Left lung (tissue), 4 donors: ENCODE measurements at regions not wholly inside any gene's neighbourhood (a gene's known extent, or its start where the extent isn't known, plus 50 kb on each side); places are given as distances from the start of the nearest gene placed in this dataset.

Source experiments
- ATAC-seq: fragments of 200-7000 bp; cut with Tn5 transposase; one replicate; pipeline ENCODE4 v1.9.1; 2020; ENCODE audit warnings: moderate library complexity
- DNase-seq, 4 donors: peaks; one replicate each; pipeline ENCODE4 v3.0.0-alpha.2; 2013 to 2020
- H3K27ac ChIP-seq, 2 donors: fragments of 200-600 bp; sonication (generic) in 1 of 2; one replicate each; pipeline versions ENCODE4 v1.5.0 to v1.8.0; 2020 to 2021
- H3K27me3 ChIP-seq, 2 donors: fragments of 200-600 bp; sonication (generic) in 1 of 2; one replicate each; pipeline versions ENCODE4 v1.5.0 to v1.8.0; 2020 to 2021
- H3K36me3 ChIP-seq, 2 donors: fragments of 200-600 bp; sonication (generic) in 1 of 2; one replicate each; pipeline versions ENCODE4 v1.5.0 to v1.8.0; 2020 to 2021
- H3K4me1 ChIP-seq, 2 donors: fragments of 200-600 bp; one replicate each; pipeline ENCODE4 v1.8.0; 2021
- H3K4me3 ChIP-seq, 2 donors: fragments of 200-600 bp; sonication (generic) in 1 of 2; one replicate each; pipeline versions ENCODE4 v1.5.0 to v1.8.0; 2020 to 2021; ENCODE audit warnings: mild to moderate bottlenecking in 1 of 2
- H3K9me3 ChIP-seq, 2 donors: fragments of 200-600 bp; sonication (generic) in 1 of 2; one replicate each; pipeline versions ENCODE4 v1.5.0 to v1.8.0; 2020 to 2021
- intact Hi-C, 2 donors: fragments of 100-400 bp; cut with DNase I; formaldehyde crosslinking; loops; one replicate each; pipeline versions ENCODE4 v1.11.2 to v1.14.2; 2022
- TF ChIP-seq, protein P1 (sequence below), 2 donors: fragments of 200-600 bp; sonication (generic) in 1 of 2; IDR thresholded peaks; one replicate each; pipeline versions ENCODE4 v1.5.0 to v1.8.0; 2021; ENCODE audit warnings: antibody characterized with exemption in 2 of 2
- donor health status: DM: no; HTN: yes; CAD: no.
- donor health status: DM: no; HTN: no; CAD: no.

DNA sequence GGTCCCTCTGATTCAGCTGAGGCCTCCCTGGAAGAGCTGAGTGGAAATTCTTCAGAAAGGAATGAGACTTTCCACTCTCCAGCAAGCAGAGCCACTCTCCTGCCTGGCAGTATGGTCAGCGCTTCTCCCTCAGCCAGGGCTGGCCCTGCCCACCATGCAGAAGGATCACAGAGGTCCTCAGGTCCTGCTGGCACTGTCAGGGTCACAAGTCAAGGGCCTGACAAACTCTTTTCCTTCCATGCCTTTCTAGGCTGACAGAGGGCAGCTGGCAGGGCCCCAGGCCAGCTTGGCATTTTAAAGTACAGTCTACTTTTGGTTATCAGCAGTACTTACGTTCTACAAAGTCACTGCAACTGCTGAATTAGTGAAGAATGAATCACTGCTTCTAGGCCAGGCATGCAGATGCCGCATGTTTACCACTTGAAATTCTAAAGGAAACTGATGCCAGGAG, 119.3 kb upstream of the FRMD4A start:
- TF ChIP-seq, protein P1, sequence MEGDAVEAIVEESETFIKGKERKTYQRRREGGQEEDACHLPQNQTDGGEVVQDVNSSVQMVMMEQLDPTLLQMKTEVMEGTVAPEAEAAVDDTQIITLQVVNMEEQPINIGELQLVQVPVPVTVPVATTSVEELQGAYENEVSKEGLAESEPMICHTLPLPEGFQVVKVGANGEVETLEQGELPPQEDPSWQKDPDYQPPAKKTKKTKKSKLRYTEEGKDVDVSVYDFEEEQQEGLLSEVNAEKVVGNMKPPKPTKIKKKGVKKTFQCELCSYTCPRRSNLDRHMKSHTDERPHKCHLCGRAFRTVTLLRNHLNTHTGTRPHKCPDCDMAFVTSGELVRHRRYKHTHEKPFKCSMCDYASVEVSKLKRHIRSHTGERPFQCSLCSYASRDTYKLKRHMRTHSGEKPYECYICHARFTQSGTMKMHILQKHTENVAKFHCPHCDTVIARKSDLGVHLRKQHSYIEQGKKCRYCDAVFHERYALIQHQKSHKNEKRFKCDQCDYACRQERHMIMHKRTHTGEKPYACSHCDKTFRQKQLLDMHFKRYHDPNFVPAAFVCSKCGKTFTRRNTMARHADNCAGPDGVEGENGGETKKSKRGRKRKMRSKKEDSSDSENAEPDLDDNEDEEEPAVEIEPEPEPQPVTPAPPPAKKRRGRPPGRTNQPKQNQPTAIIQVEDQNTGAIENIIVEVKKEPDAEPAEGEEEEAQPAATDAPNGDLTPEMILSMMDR (IDR thresholded peaks at IDR 0.05), result no peak
- Histone ChIP-seq H3K27ac (no peak overlapping the region), H3K27me3 (no peaks in the 10 kb centered on the region), H3K4me1 (no peaks in the 10 kb centered on the region), H3K36me3 (no peaks in the 10 kb centered on the region), H3K4me3 (no peak overlapping the region), H3K9me3 (no peaks in the 10 kb centered on the region)
- ATAC-seq, result peak; percentile 85
- intact Hi-C loops, result no loop called here
- peak in 1 of 4 donors; percentile 63 for DNase-seq

DNA sequence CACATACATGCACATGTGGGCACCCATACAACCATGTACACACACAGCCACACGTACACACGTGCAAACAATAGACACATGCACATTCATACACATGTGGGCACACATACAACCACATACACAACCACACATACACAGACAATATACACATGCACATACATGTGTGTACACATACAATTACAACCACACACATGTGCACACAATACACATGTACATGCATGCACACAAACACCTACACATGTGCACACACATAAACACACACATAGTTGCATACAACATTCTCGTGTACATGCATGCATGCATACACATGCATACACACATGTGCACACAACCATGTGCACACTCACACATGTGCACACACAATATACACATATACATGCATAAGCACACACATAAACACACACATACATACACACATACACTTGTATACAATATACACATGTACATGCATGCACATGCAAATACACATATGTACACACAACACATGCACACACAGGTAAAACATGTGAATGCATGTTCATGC, 118.6 kb upstream of the FRMD4A start:
- H3K36me3 ChIP-seq, result no peaks in the 10 kb centered on the region
- no peak overlapping the region for H3K27ac ChIP-seq
- H3K4me1 ChIP-seq, result no peaks in the 10 kb centered on the region
- no peak overlapping the region for H3K4me3 ChIP-seq
- H3K27me3 ChIP-seq, result no peaks in the 10 kb centered on the region
- no peaks in the 10 kb centered on the region for H3K9me3 ChIP-seq
- ATAC-seq (no peak), DNase-seq (no peak)
- TF ChIP-seq, protein P1 (IDR thresholded peaks at IDR 0.05), result no peak
- intact Hi-C loops, result no loop called here

DNA sequence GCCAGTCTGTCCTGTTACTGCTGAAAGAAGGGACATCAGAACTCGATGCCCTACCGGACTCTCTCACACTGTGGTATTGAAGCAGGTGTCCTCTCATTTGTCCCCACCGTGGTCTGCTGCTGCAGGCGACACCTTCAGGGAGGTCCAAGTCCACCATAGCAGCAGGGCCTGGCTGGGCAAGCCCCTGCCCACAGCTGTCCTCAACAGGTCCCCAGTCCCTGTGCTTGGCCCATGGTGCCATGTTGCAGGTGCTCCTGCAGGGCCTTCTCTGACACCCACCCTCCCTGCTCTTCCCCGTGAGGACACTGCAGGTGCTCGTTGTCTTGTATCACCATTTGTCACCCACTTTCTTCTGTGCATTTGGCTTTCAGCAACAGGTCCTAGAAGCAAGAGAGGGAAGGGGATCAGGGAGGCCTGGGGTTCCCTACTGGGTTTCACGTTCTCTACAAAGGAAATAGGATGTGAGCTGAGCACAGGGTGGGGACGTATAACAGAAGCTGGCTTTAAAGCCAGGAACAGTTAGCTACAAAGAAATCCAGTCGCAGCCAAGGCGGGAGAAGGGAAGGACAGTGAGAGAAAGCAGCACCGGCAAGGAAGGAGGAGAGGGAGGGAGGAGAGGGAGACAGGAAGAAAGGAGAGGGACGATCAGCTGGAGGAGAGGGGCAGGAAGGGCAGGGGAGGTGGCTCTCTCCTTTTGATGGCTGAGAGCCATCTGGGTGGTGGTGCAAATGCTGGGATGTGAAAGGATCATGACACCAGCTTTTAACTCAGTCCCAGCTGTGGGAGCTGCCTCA, 117.7 kb upstream of the FRMD4A start:
- intact Hi-C loops, result no loop called here
- ATAC-seq, result no peak

DNA sequence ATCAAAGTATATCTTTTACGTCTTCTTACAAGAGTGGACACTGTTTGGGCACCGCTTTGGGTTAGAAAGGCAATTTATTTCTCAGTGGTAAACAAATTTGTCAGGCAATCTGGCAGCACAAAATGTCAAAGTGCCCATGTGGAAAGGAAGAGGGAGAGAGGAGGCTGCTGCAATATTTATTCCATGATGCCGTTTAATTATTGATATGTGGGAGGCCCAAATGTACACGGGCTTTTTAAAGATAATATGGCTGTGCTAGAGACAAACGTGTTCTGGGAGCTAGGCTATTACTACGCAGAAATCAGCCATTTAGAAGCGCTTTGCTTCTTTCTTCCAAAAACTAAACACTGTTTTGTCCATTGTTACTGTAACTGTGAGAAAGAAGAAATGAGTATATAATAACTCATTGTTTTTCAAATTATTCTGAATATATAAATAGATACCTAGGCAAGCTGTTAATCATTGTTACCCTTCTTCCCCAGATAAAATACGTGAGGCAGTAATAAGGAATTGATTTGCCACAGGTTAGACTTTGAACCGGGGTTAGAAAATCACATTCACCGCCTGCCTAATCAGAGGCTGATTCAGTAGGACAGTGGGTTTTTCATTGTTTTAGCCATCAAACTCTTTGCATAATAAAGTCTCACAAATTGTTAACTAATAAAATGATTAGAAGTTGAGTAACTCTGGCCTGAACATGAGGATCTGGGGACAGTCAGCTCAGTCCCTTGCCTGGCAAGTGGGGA, 116.5 kb upstream of the FRMD4A start:
- intact Hi-C loops, result no loop called here
- no peaks in the 10 kb centered on the region for H3K9me3 ChIP-seq
- DNase-seq (no peak), ATAC-seq (no peak)
- no peak overlapping the region for H3K4me3 ChIP-seq
- no peaks in the 10 kb centered on the region for H3K36me3 ChIP-seq
- H3K27ac ChIP-seq, result no peak overlapping the region
- TF ChIP-seq, protein P1 (IDR thresholded peaks at IDR 0.05), result no peak
- H3K27me3 ChIP-seq, result no peaks in the 10 kb centered on the region
- no peaks in the 10 kb centered on the region for H3K4me1 ChIP-seq

More for the DNA sequence above, 117.7 kb upstream of the FRMD4A start:
- Histone ChIP-seq H3K27ac (no peak overlapping the region), H3K4me1 (no peaks in the 10 kb centered on the region), H3K27me3 (no peaks in the 10 kb centered on the region), H3K9me3 (no peaks in the 10 kb centered on the region), H3K36me3 (no peaks in the 10 kb centered on the region), H3K4me3 (no peak overlapping the region)
- DNase-seq, result peak in 1 of 4 donors; percentile 55
- TF ChIP-seq, protein P1 (IDR thresholded peaks at IDR 0.05), result no peak
